Midbrain (tissue), 1 donor: ENCODE measurements at regions not wholly inside any gene's neighbourhood (a gene's known extent, or its start where the extent isn't known, plus 50 kb on each side); places are given as distances from the start of the nearest gene placed in this dataset.

Experiments used
- DNase-seq: peaks from one replicate; lab custom pipeline; 2025; lab: John Stamatoyannopoulos, UW

- no peak for DNase-seq
These were observed 815.8 kb upstream of the FAM98A start for GRCh38 chr2:34414856-34415255.

- no peak for DNase-seq
These were observed 809.0 kb upstream of the FAM98A start for GRCh38 chr2:34408100-34408499.

- no peak for DNase-seq
These were observed 804.4 kb upstream of the FAM98A start for GRCh38 chr2:34403512-34403911.

GRCh38 chr2:34402376-34402775 is 803.3 kb upstream of the FAM98A start:
- DNase-seq = no peak

GRCh38 chr2:34401186-34401585 is 802.1 kb upstream of the FAM98A start:
- DNase-seq = no peak

GRCh38 chr2:34388446-34388845 is 789.3 kb upstream of the FAM98A start:
- DNase-seq = no peak

GRCh38 chr2:34387536-34387935 is 788.4 kb upstream of the FAM98A start:
- no peak for DNase-seq

GRCh38 chr2:34379586-34379985 is 780.5 kb upstream of the FAM98A start:
- no peak for DNase-seq

- DNase-seq = no peak
These were observed 774.6 kb upstream of the FAM98A start for GRCh38 chr2:34373586-34374233.

GRCh38 chr2:34372967-34373366 is 773.9 kb upstream of the FAM98A start:
- DNase-seq = no peak

GRCh38 chr2:34371711-34372110 is 772.6 kb upstream of the FAM98A start:
- no peak for DNase-seq

- no peak for DNase-seq
These were observed 769.2 kb upstream of the FAM98A start for GRCh38 chr2:34368304-34368703.

- no peak for DNase-seq
These were observed 766.8 kb upstream of the FAM98A start for GRCh38 chr2:34365932-34366331.

- DNase-seq = no peak
These were observed 766.4 kb upstream of the FAM98A start for GRCh38 chr2:34365512-34365911.

- DNase-seq = no peak
These were observed 754.5 kb upstream of the FAM98A start for GRCh38 chr2:34353509-34354113.

- DNase-seq = no peak
These were observed 750.4 kb upstream of the FAM98A start for GRCh38 chr2:34349527-34349926.

GRCh38 chr2:34345030-34345429 is 745.9 kb upstream of the FAM98A start:
- no peak for DNase-seq

GRCh38 chr2:34340307-34340706 is 741.2 kb upstream of the FAM98A start:
- no peak for DNase-seq

GRCh38 chr2:34337735-34338134 is 738.6 kb upstream of the FAM98A start:
- no peak for DNase-seq

GRCh38 chr2:34332813-34333212 is 733.7 kb upstream of the FAM98A start:
- DNase-seq = no peak

GRCh38 chr2:34320056-34320455 is 721.0 kb upstream of the FAM98A start:
- DNase-seq = no peak

GRCh38 chr2:34317797-34318196 is 718.7 kb upstream of the FAM98A start:
- no peak for DNase-seq

- DNase-seq = no peak
These were observed 717.7 kb upstream of the FAM98A start for GRCh38 chr2:34316788-34317187.

- no peak for DNase-seq
These were observed 712.7 kb upstream of the FAM98A start for GRCh38 chr2:34311816-34312215.
